ENCODE measurements at regions not wholly inside any gene's neighbourhood (a gene's known extent, or its start where the extent isn't known, plus 50 kb on each side); places are given as distances from the start of the nearest gene placed in this dataset.
"Not testable (repeated sequence)": the region's sequence is repeated elsewhere in the genome, so short reads cannot be mapped to it uniquely, and the experiment has no call there.

DNA sequence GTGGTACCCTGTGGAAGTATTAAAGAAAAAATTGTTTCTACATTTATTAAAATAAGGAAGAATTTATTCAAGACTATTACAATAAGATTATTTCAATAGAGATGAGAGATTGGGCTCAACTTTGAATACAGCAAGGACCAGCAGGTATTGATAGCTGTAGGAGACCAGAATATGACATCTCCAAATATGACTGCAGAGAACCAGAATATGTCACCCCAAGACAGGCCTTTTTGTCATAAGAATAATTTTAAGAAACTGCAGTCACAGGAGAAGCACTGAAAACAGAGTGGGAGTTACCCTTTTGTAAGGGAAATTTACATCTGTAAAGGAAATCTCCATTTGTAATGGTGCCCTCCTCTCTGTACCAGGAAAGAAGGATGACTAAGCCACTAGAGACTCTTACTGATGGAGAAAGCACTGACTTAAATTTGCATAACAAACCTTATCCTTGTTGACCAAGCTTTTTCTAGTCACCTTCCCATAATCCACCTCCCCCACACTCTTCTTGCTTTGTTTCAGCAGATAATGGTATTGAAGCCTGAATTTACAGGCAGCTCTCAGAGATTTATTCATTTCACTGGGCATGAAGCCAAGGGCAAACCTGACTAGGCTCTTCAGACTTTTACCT is 145.1 kb upstream of the RMP24 start:
- no peak for DNase-seq

DNA sequence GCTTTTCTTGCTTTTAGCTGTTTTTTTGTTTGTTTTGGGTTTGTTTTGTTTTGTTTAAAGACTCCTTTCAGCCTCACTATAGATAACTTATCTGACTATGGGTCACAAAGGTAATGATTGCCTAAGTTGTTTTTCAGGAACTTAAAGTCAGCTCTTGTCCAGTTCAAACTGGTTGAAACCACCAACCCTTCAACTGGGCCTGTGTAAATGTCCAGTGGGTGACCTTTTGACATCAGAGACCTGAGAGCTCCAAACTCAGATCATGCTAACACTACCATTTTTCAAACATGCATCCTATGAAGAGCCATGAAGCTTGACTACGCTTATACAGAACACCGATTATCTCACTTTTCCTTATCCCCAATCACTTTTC is 144.6 kb upstream of the RMP24 start:
- DNase-seq: no peak

DNA sequence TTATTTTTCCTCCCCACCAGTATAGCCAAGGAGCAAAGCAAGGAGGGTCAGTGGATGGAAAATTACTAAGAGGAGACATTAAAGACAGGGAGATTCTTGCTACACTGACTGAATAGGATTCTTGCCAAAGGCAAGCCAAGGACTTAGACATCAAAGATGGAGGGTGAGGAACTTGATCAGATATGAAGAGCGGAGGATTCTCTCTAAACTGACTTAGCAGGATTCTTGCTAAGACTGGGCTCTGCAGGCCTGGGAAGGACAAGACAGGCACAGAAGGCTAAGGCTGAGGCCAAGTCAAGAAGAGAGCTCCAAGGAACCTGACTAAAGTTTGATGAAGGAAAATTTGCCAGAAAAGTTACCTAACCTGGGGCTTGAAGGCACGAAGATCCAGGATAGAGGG is 143.9 kb upstream of the RMP24 start:
- no peak for DNase-seq

DNA sequence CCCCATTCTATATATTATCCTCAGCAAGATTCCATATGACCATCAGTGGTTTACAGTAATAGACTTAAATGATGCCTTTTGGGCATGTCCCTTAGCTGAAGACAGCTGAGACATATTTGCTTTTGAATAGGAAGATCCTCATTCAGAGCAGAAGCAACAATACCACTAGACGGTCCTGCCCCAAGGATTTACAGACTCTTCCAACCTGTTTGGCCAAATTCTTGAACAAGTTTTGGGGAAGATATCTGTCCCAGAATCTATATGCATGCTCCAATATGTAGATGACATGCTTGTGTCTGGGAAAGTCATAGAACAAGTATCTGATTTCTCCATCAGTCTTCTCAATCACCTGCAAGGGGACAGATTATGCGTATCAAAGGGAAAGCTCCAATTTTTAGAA is 137.1 kb upstream of the RMP24 start:
- DNase-seq: no peak

DNA sequence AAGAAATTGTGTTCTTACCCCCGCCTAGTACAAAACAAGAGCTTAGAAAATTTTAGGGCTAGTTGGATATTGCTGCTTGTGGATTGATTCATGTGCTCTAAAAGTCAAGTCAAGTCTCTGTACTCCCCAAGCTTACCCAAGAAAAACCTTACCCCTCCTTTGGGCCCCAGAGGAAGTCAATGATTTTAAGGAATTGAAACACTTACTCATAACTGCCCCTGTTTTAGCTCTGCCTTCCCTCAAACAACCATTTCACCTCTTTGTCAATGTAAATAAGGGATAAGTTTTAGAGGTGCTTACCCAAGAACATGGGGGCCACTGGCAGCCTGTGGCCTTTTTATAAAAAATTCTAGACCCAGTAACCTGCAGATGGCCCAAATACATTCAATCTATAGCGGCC is 136.6 kb upstream of the RMP24 start:
- no peak for DNase-seq

DNA sequence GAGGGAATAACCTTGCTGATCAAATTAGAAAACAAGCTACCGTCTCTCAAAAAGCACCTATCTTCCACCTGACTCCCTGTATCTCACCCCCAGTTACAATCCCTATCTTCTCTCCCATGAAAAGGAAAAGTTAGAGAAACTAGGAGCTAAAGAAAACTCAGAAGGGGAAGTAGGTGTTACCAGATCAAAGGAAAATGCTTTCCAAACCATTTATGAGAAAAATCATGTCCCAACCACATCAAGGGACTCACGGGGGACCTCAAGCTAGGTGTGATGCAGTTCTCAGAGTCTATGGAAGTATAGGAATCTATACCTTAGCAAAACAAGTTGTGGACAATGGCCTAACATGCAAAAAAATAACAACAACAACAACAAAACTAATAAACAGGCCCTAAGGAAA is 135.5 kb upstream of the RMP24 start:
- no peak for DNase-seq

DNA sequence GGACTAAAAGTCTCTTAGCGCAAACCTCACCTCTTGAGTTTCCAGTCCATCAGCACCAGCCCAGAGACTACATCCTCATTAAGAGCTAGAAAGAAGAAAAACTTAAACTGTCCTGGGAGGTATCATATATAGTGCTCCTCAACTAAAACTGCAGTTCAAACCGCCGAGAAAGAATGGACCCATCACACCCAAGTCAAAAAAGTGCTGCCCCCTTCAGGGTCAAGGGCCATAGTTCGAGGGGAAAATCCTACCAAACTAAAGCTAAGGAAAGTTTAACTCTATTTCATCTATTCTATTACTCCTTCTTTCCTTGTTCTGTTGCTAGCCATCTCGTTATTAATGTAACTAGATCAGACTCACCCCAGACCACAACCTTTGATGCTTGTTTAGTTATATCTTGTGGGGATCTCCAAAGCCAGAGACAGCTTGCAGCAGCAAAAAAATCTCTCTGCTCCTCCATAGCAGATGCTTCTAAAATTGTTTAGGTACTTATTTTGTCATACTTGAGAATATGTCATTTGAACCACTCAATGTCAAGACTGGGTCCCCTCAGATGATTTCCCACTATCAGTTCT is 134.5 kb upstream of the RMP24 start:
- no peak for DNase-seq

DNA sequence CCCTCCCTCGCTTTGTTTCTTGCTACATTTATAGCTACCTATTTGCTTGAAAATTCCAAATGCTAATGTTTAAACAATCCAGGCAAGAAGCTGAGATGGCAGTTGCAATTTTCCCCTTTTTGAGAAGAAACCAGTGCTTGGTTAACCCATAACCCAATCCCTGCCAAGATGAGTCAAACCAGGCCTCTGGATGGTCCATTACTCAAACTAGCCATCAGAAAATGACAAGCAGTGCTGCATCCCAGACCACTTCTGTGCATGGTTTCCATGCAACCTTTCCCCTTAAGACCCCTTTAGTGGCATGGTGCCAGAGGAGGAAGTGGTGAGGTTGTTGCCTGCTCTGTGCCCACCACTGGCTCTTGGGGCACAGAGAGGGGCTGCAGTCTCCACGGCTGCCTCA is 131.2 kb upstream of the RMP24 start:
- no peak for DNase-seq

DNA sequence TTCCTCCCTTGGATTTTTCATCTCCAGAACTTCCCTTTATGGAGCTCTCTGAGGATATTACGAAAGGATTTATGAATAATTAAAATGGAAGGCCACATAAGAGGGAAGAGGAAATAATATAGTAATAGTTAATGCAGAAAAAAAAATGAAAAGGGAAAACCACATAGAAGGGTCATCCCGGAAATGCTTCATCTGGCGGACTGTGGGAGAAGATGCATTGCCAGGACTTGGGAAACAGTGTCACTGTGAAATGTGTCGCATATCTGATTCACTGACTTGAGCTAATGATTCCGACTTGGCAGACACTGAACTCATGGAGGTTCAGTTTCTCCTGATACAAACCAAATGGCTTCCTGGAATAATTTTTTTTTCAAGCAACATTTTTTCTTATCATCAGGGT is 129.9 kb upstream of the RMP24 start:
- DNase-seq: no peak

DNA sequence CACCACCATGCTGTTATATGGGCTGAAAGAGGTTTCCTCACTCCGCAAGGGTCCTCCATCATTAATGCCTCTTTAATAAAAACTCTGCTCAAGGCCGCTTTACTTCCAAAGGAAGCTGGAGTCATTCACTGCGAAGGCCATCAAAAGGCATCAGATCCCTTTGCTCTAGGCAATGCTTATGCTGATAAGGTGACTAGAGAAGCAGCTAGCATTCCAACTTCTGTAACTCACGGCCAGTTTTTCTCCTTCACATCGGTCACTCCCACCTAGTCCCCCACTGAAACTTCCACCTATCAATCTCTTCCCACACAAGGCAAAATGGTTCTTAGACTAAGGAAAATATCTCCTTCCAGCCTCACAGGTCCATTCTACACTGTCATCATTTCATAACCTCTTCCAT is 124.2 kb upstream of the RMP24 start:
- not testable (repeated sequence) for DNase-seq

DNA sequence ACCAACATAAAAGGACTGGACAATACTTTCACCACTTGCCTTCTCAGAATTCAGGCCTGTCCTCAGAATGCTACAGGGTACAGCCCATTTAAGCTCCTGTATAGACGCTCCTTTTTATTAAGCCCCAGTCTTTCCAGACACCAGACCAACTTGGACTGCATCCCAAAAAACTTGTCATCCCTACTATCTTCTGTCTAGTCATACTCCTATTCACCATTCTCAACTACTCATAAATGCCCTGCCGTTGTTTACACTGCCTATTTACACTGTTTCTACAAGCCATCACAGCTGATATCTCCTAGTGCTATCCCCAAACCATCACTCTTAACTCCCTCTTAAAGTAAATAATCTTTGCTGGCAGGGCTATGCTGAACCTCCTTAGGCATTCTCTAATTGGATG is 123.2 kb upstream of the RMP24 start:
- DNase-seq: not testable (repeated sequence)

DNA sequence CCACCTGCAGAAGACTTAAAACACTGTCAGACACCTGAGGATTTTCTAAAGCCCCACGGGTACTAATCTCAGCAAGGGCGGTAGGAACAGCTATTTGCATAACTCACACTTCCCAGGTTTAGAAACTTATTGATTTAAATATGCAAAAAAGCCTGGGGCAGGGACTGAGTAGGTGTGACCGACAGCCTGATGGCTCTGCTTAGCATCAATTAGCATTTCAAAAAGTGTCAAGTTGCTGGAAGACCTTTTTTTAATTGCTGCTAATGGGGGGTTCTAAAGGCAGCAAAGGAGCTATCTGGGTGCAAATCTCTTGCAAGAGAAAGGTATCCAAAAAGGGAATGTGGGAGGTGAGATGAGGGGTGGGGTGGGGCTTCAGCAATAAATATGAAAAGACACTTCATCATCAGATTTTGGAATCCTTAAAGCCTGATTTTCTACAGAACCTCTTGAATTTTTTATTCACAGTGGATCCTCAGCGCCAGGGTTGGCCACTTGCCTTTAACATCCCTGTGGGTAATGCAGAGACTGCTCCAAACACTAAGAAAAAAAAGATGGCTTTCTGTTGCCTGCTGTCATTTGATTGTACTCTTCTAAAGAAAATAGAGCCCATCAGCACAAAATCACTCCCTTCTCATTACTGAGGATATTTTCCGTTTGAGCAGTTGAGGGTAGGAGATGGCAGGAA is 121.1 kb upstream of the RMP24 start:
- no peak for DNase-seq

DNA sequence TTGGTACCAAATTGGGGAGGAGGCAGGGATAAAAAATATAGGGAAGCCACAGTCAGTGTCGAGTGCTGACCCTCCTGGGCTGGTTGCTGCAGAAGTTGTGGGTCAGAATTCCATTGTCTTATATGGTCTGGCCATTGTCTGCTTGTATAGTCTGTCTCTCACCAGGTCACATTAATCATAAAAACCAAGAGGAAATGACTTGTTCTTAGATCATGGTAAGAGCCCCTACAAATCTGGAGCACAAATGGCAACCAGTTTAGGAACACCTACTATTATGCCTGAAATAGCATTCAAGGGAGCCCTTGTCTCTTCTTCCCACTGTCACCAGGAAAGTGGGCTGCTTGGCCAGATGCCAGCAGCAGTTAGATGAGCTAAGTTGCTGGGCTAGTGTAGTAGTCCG is 119.7 kb upstream of the RMP24 start:
- DNase-seq: no peak

DNA sequence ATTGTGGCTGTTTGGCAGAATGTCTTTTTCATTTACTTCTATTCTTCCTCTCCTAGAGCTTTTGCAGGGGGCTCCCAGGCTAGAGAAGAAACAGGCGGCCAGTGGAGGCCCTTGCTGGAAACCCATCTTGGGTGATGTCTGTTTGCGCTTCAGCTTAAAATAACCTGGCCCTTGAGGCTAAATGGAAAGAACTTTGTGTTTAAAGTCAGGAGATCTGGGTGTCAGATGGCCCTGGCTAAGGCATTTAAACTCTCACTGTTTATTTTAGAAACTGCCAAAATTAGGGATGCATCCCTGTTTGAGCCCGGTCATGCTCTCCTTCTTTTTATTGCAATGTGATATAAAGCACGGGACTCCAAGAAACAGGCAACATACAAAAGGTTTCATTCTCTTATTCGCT is 118.4 kb upstream of the RMP24 start:
- DNase-seq: no peak

DNA sequence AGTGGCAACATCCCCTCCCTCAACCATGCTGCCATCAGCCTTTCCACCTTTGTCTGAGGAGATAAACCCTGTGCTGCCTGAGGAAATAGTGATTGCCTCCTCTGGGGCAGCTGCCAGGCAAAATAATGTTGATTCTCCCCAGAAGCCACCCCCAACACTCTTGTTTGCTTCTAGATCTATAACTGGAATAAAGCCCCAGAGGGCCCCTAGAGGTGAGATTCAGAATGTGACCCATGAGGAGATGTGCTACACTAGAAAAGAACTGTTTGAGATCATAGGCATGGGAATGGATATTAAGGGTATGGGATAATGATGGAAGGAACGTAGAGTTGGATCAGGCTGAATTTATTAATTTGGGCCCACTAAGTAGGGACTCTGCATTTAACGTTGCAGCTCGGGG is 116.3 kb upstream of the RMP24 start:
- no peak for DNase-seq

DNA sequence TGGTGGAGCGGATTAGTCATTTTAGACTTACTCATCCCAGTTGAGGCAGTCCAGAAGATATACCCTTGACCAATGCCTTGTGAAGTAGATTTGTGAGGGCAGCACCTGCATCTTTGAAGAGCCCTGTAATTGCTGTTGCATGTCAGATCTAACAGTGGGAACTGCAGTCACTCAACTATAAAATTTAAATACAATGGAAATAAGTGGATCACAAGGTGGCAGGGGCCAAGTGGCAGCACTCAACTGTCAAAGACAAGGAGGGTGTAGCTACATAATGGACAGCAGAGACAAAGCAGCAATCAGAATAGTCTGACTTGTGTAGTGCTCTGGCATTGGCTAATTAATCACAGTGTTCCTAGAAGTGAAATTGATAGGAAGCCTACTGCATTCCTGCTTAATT is 115.8 kb upstream of the RMP24 start:
- DNase-seq: not testable (repeated sequence)

DNA sequence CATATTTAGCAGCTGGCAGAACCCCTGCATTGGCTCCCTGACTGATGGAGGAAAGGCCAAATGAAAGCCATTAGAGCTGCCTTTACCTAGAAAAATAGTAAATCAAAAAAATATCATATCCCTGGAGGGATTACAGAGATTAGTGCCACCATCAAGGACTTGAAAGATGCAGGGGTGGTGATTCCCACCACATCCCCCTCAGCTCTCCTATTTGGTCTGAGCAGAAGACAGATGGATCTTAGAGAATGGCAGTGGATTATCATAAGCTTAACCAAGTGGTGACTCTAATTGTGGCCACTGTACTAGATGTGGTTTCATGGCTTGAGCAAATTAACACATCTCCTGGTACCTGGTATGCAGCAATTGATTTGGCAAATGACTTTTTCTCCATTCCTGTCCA is 114.9 kb upstream of the RMP24 start:
- DNase-seq: not testable (repeated sequence)

DNA sequence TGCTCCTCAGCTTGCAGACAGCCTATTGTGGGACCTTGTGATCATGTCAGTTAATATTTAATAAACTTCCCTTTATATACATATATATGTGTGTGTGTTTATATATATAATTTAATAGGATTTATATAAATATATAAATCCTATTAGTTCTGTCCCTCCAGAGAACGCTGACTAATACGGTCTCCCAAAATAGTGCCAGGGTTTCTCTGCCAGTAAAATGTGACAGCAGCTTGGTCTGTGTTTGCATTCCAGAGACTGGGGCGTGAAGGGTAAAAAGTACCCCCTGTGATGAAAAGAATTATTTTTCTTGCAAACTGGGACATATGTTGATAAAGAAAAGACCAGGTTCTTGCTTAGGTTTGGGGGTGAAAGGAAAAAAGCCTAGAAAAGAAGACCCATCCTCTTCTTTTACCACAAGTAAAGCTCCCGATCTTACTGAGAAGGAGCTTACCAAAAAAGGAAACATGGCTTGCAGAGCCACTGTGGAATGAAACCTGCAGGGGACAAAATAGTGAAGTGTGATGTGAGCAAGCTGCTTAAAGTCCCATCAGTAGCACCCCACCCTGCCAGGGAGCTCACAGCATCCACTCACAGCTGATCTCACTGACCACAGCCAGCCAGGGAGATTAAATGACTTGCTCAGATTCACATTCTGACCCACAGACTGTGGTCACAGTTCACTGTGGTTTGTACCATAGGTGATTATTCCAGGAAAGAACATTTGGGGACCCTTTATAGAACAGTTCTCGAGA is 110.9 kb upstream of the RMP24 start:
- DNase-seq: no peak

DNA sequence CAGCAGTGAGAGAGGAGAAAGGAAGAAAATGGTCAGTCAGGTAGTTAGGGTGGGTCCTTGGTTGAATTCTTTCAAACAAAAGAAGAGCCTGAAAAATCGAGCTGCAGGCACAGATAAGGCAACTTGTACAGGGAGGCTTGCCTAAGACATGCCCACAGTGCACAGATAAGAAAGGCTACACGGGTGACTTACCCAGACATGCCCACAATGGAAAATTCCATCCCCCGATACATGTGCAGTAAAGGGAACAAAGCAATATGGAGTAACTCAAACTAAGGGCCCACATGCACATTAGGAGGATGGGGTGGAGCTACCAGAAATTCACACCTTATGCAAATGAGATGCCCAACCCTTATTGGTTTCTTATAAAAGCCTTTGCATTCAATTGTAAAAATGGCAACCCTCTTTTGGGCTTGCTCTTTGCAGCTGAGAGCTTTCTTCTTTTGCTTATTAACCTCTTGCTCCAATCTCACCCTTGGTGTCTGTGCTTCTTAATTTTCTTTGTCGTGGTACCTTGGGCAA is 110.3 kb upstream of the RMP24 start:
- DNase-seq: no peak

DNA sequence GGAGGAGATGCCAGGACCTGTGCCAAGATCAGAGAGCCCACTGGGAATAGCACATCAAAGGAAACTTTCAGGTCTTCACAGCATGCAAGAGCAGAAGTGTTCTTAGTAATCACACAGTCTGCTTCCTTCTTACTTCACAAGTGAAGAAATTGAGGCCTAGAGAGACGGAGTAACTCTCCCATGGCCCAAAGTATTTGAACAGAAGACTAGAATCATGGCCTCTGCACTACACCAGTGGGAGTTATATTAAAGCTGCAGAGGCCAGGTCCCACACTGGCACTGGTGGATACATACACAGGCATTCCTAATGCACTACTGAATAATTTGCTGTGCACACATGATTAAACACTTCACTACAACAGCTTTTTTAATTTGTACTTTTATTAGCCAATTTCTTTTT is 107.6 kb upstream of the RMP24 start:
- no peak for DNase-seq

DNA sequence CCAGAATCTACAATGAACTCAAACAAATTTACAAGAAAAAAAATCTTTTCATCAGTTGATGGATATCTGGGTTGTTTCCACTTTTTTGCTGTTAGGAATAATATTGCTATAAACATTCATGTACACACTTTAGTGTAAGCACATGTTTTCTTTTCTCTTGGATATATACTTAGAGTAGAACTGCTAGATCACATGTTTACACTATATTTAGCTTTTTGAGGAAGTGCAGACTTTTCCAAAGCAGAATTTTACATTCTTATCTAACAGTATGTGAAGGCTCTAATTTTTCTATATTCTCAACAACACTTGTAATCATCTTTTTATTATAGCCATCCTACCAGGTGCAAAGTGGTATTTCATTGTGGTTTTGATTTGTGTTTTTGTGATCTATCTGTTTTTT is 103.6 kb upstream of the RMP24 start:
- no peak for DNase-seq

DNA sequence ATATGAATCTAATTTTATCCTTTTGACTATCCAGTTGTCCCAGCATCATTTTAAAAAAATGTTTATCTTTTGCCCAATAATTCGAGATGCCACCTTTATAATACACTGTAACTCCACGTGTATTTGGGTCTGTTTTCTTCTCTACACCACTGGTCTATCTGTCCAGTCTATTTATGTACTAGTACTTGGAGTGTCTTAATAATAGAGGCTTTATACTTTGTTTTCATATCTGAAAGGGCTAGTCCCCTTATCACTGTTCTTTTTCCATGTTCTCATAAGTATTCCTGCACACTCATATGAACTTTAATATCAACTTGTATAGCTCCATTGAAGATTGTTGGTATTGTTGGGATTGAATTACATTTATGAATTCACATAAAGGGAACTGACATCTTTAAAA is 101.1 kb upstream of the RMP24 start:
- DNase-seq: no peak

DNA sequence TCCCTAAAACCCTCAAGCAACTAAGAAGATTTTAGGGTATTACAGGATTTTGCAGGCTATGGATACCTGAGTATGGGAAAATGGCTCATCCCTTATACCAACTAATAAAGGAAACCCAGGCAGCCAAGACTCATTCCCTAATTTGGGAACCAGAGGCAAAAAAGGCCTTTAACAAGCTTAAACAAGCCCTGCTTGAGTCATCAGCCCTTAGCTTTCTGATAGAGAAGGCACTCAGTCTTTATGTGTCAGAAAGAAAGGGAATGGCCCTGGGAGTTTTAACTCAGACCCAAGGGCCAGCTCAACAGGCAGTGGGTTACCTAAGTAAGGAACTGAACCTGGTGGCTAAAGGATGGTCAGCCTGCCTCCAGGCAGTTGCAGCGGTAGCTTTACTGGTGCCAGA is 96.9 kb upstream of the RMP24 start:
- no peak for DNase-seq

DNA sequence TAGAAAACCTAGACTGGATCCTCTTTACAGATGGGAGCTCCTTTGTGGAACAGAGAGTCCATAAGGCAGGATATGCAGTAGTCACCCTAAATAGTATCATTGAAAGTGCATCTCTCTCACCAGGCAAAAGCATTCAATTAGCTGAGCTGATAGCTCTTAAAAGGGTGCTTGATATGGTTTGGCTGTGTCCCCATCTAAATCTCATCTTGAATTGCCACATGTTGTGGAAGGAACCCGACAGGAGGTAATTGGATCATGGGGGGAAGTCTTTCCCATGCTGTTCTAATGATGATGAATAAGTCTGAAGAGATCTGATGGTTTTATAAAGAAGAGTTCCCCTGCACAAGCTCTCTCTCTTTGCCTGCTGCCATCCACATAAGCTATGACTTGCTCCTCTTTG is 96.2 kb upstream of the RMP24 start:
- peak; percentile 38 for DNase-seq
